HCT116 (cell line): ENCODE measurements at regions not wholly inside any gene's neighbourhood (a gene's known extent, or its start where the extent isn't known, plus 50 kb on each side); places are given as distances from the start of the nearest gene placed in this dataset.

Experiments used
- ATAC-seq: fragments of 200-7000 bp; cut with Tn5 transposase; 2 replicates; pipeline ENCODE4 v1.9.1; 2020; ENCODE audit warnings: mild to moderate bottlenecking, moderate library complexity
- BruUV-seq: library from RNA; stranded (reverse); fragments of 400-500 nt; replicated peaks from 2 replicates; lab custom pipeline; 2021; lab: Mats Ljungman, UMichigan
- CTCF ChIA-PET: fragments of 300-600 bp; sonication (Branson Sonifier 250); formaldehyde crosslinking; loops from one replicate; lab custom pipeline; 2021; ENCODE audit warnings: antibody characterized with exemption; lab: Charles Lee
- POLR2A ChIA-PET: fragments of 300-600, 350-600 bp; sonication (Branson Sonifier 250); formaldehyde crosslinking; loops from one replicate; lab custom pipeline; 2021; ENCODE audit warnings: antibody characterized with exemption; lab: Charles Lee
- RAD21 ChIA-PET, 2 experiments: fragments of 300-600 bp; sonication (Branson Sonifier 250); formaldehyde crosslinking; loops; one replicate each; lab custom pipeline; 2023; ENCODE audit warnings: low total read pairs in 2 of 2; ENCODE audit not compliant: uncharacterized antibody in 2 of 2, unreplicated experiment in 2 of 2, low non-redundant PET in 1 of 2; lab: Charles Lee
- DNase-seq: peaks from one replicate; pipeline ENCODE4 v3.0.0-alpha.2; 2010; ENCODE audit warnings: low read depth, low spot score
- H2AFZ ChIP-seq: fragments of 200-600 bp; shearing (Covaris generic), sonication (generic); 2 replicates; pipeline ENCODE4 v1.6.1; 2017; ENCODE audit warnings: low read depth, mixed run types, mixed read lengths, antibody characterized with exemption, low read length; ENCODE audit not compliant: poor library complexity, severe bottlenecking
- H3K27ac ChIP-seq: 2 replicates; pipeline ENCODE4 v1.5.1; 2012; ENCODE audit warnings: low read depth, low read length
- H3K27me3 ChIP-seq: fragments of 200-600 bp; sonication (generic); 2 replicates; pipeline ENCODE4 v1.6.1; 2016; ENCODE audit warnings: mixed run types, low read length, mixed read lengths; ENCODE audit not compliant: insufficient read depth
- H3K36me3 ChIP-seq, 2 experiments: fragments of 200-500 bp in 1 of 2; fragments of 200-600 bp in 1 of 2; sonication (Bioruptor generic) in 1 of 2; sonication (generic) in 1 of 2; 2 replicates each; pipeline versions ENCODE4 v1.5.1 to v1.6.1; 2014 to 2016; ENCODE audit warnings: low read length in 2 of 2, inconsistent platforms in 1 of 2, mixed read lengths in 1 of 2, mixed run types in 1 of 2; ENCODE audit not compliant: insufficient read depth in 2 of 2, control insufficient read depth in 1 of 2
- H3K4me1 ChIP-seq, 2 experiments: fragments of 200-600 bp in 1 of 2; sonication (generic) in 1 of 2; 2 replicates each; pipeline versions ENCODE4 v1.5.1 to v1.6.1; 2012 to 2017; ENCODE audit warnings: low read length in 2 of 2, inconsistent platforms in 1 of 2, mild to moderate bottlenecking in 1 of 2, mixed read lengths in 1 of 2, mixed run types in 1 of 2, moderate library complexity in 1 of 2; ENCODE audit not compliant: insufficient read depth in 2 of 2, control insufficient read depth in 1 of 2
- H3K4me2 ChIP-seq: fragments of 200-600 bp; sonication (generic); 2 replicates; pipeline ENCODE4 v1.6.1; 2017; ENCODE audit warnings: mixed run types, low read length, mixed read lengths
- H3K4me3 ChIP-seq, 2 experiments: fragments of 200-600 bp in 1 of 2; sonication (generic) in 1 of 2; replicated peaks in 1 of 2; 2 replicates each; pipeline ENCODE4 v1.5.1; 2011 to 2016; ENCODE audit warnings: low read length in 2 of 2, control low read depth in 1 of 2, low read depth in 1 of 2, mild to moderate bottlenecking in 1 of 2, mixed read lengths in 1 of 2, mixed run types in 1 of 2
- H3K79me2 ChIP-seq: fragments of 200-600 bp; sonication (generic); 2 replicates; pipeline ENCODE4 v1.6.1; 2017; ENCODE audit warnings: mild to moderate bottlenecking, mixed run types, low read length, moderate library complexity, mixed read lengths; ENCODE audit not compliant: insufficient read depth
- H3K9ac ChIP-seq: fragments of 200-600 bp; sonication (generic); 2 replicates; pipeline ENCODE4 v1.6.1; 2016; ENCODE audit warnings: low read length, mixed read lengths
- H3K9me2 ChIP-seq: fragments of 200-600 bp; sonication (generic), shearing (Covaris generic); 2 replicates; pipeline ENCODE4 v1.6.1; 2017; ENCODE audit warnings: mixed run types, mild to moderate bottlenecking, moderate library complexity; ENCODE audit not compliant: insufficient read depth
- H3K9me3 ChIP-seq, 2 experiments: fragments of 200-500 bp in 1 of 2; fragments of 200-600 bp in 1 of 2; sonication (Bioruptor generic) in 1 of 2; sonication (generic) in 1 of 2; 2 replicates each; pipeline ENCODE4 v1.6.1; 2014 to 2017; ENCODE audit warnings: low read length in 2 of 2, mixed read lengths in 2 of 2, inconsistent platforms in 1 of 2, low read depth in 1 of 2, mild to moderate bottlenecking in 1 of 2, mixed run types in 1 of 2, moderate library complexity in 1 of 2; ENCODE audit not compliant: control insufficient read depth in 1 of 2, insufficient read depth in 1 of 2
- H4K20me1 ChIP-seq: fragments of 200-600 bp; sonication (generic), shearing (Covaris generic); 2 replicates; pipeline ENCODE4 v1.6.1; 2017; ENCODE audit warnings: mixed run types, mild to moderate bottlenecking, moderate library complexity; ENCODE audit not compliant: insufficient read depth
- CBX3 ChIP-seq: IDR thresholded peaks from 2 replicates; pipeline ENCODE4 v1.6.1; 2012; ENCODE audit warnings: low read depth
- CEBPB ChIP-seq: IDR thresholded peaks from 2 replicates; pipeline ENCODE4 v1.6.1; 2012; ENCODE audit warnings: low read depth
- ELF1 ChIP-seq: IDR thresholded peaks from 2 replicates; pipeline ENCODE4 v1.6.1; 2012; ENCODE audit warnings: low read depth, borderline replicate concordance
- EZH2 ChIP-seq: fragments of 200-600 bp; sonication (generic); IDR thresholded peaks from 2 replicates; pipeline ENCODE4 v1.6.1; 2017; ENCODE audit warnings: antibody characterized with exemption, mixed run types
- EZH2phosphoT487 ChIP-seq: fragments of 200-600 bp; IDR thresholded peaks from 2 replicates; pipeline ENCODE4 v1.6.1; 2018; ENCODE audit warnings: antibody characterized with exemption, borderline replicate concordance
- FOSL1 ChIP-seq: IDR thresholded peaks from 2 replicates; pipeline ENCODE4 v1.6.1; 2012; ENCODE audit warnings: low read depth
- JUND ChIP-seq: IDR thresholded peaks from 2 replicates; pipeline ENCODE4 v1.6.1; 2012
- POLR2A ChIP-seq: IDR thresholded peaks from 2 replicates; pipeline ENCODE4 v1.7.0; 2011; ENCODE audit warnings: borderline replicate concordance; ENCODE audit not compliant: insufficient read depth, insufficient read length; ENCODE audit errors: extremely low read depth
- SIN3A ChIP-seq: IDR thresholded peaks from 2 replicates; pipeline ENCODE4 v1.6.1; 2012; ENCODE audit warnings: low read depth
- SRF ChIP-seq: IDR thresholded peaks from 2 replicates; pipeline ENCODE4 v1.6.1; 2012; ENCODE audit warnings: low read depth
- TCF7L2 ChIP-seq: IDR thresholded peaks from 2 replicates; pipeline ENCODE4 v1.7.0; 2011; ENCODE audit warnings: borderline replicate concordance, inconsistent platforms; ENCODE audit not compliant: insufficient read depth, insufficient read length; ENCODE audit errors: extremely low read depth
- YY1 ChIP-seq: IDR thresholded peaks from 2 replicates; pipeline ENCODE4 v1.6.1; 2011; ENCODE audit warnings: low read length, low read depth, moderate library complexity, mild to moderate bottlenecking; ENCODE audit not compliant: insufficient replicate concordance; ENCODE audit errors: extremely low read depth
- ZFX ChIP-seq: fragments of 450-650 bp; IDR thresholded peaks from 2 replicates; pipeline ENCODE4 v1.6.1; 2017
- ZNF274 ChIP-seq: fragments of 200-500 bp; sonication (Bioruptor generic); IDR thresholded peaks from 2 replicates; pipeline ENCODE4 v1.6.1; 2014; ENCODE audit warnings: mild to moderate bottlenecking, low read depth, low read length, inconsistent platforms
- intact Hi-C: fragments of 100-400 bp; cut with micrococcal nuclease; formaldehyde crosslinking; loops from 2 replicates; pipeline ENCODE4 v1.10.0; 2022
- TF ChIP-seq, protein P1 (sequence below): IDR thresholded peaks from 2 replicates; pipeline ENCODE4 v1.6.1; 2011; ENCODE audit warnings: mild to moderate bottlenecking, low read length, moderate library complexity; ENCODE audit not compliant: insufficient replicate concordance; ENCODE audit errors: extremely low read depth
- TF ChIP-seq, protein P2 (sequence below): IDR thresholded peaks from 2 replicates; pipeline ENCODE4 v1.6.1; 2012
- TF ChIP-seq, protein P3 (sequence below), 3 experiments: fragments of 200-600 bp in 1 of 3; sonication (generic) in 1 of 3; IDR thresholded peaks in 2 of 3; conservative IDR thresholded peaks in 1 of 3; 2 replicates each; pipeline ENCODE4 v1.5.1; 2012 to 2017; ENCODE audit warnings: low read depth in 2 of 3, low read length in 2 of 3, antibody characterized with exemption in 1 of 3, borderline replicate concordance in 1 of 3, control low read depth in 1 of 3, mild to moderate bottlenecking in 1 of 3, mixed read lengths in 1 of 3, mixed run types in 1 of 3, moderate library complexity in 1 of 3; ENCODE audit not compliant: insufficient read depth in 1 of 3
- TF ChIP-seq, protein P4 (sequence below): IDR thresholded peaks from 2 replicates; pipeline ENCODE4 v1.6.1; 2012

DNA sequence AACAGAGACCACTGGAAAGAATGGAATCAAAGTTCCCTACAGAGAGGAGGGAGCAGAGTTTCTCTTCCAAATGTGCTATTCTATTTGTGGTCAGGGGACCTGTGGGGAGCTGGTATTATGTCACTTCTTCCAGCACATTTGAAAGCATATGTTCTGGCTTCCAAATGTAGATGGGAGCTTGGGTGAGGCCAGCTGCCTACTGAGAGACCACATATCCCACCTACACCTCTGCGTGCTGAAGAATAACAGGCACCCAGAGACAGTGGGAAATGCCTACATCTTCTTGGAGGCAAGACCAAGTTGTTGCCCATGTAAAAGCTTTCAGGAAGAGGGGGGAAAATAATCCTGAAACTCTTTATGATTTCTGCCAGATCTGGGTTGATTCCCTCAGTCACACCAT, 286.8 kb upstream of the UMPS start:
- no TSS peak for BruUV-seq
- POLR2A ChIA-PET: no interaction called here
- TF ChIP-seq, protein P1, sequence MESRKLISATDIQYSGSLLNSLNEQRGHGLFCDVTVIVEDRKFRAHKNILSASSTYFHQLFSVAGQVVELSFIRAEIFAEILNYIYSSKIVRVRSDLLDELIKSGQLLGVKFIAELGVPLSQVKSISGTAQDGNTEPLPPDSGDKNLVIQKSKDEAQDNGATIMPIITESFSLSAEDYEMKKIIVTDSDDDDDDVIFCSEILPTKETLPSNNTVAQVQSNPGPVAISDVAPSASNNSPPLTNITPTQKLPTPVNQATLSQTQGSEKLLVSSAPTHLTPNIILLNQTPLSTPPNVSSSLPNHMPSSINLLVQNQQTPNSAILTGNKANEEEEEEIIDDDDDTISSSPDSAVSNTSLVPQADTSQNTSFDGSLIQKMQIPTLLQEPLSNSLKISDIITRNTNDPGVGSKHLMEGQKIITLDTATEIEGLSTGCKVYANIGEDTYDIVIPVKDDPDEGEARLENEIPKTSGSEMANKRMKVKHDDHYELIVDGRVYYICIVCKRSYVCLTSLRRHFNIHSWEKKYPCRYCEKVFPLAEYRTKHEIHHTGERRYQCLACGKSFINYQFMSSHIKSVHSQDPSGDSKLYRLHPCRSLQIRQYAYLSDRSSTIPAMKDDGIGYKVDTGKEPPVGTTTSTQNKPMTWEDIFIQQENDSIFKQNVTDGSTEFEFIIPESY: no peak
- TF ChIP-seq EZH2phosphoT487 (no peak), JUND (no peak), FOSL1 (no peak), ZFX (no peak), CBX3 (no peak)
- TF ChIP-seq, protein P2, sequence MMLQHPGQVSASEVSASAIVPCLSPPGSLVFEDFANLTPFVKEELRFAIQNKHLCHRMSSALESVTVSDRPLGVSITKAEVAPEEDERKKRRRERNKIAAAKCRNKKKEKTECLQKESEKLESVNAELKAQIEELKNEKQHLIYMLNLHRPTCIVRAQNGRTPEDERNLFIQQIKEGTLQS: no peak
- ATAC-seq (no peak), DNase-seq (no peak)
- H3K27ac ChIP-seq: no peak overlapping the region
- no peak overlapping the region for H3K4me2 ChIP-seq
- no peak overlapping the region for H3K9ac ChIP-seq
- H3K79me2 ChIP-seq: no peaks in the 10 kb centered on the region
- H4K20me1 ChIP-seq: no peaks in the 10 kb centered on the region
- H3K4me3 ChIP-seq: no peak overlapping the region
- CTCF ChIA-PET: no interaction called here
- no peaks in the 10 kb centered on the region for H3K36me3 ChIP-seq
- no peaks in the 10 kb centered on the region for H3K4me1 ChIP-seq
- no peaks in the 10 kb centered on the region for H3K9me2 ChIP-seq
- H3K9me3 ChIP-seq: no peaks in the 10 kb centered on the region
- H2AFZ ChIP-seq: no peak overlapping the region
- peaks cover 53% of the 10 kb centered on the region for H3K27me3 ChIP-seq
- RAD21 ChIA-PET: no interaction called here
- intact Hi-C loops: no loop called here

DNA sequence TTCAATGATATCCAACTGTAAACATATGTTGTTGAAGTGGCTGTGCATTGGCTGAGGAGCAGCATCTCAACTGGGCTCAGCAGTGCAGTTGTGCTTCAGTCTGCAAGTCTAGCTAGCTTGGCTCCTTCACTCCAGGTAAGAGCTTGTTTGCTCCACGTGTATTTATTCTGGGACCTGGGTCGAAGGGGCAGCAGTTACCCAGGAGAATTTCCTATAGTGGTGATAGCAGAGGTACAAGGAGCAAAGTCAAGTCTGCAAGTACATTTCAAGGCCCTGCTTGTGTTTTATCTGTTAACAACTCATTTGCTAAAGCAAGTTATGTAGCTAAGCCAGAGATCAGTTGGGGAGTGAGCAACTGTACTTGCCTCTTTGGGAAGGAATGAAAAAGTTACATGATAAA, 286.2 kb upstream of the UMPS start:
- intact Hi-C loops: no loop called here
- ATAC-seq: no peak

More for the DNA sequence above, 286.2 kb upstream of the UMPS start:
- no peak for DNase-seq
- ChIA-PET RAD21 (no interaction called here), POLR2A (no interaction called here)
- no peak overlapping the region for H3K4me3 ChIP-seq
- H3K27ac ChIP-seq: no peak overlapping the region
- no peak overlapping the region for H3K4me2 ChIP-seq
- no peaks in the 10 kb centered on the region for H4K20me1 ChIP-seq
- H3K79me2 ChIP-seq: no peaks in the 10 kb centered on the region
- H3K9ac ChIP-seq: no peak overlapping the region
- peaks cover 56% of the 10 kb centered on the region for H3K27me3 ChIP-seq
- H3K36me3 ChIP-seq: no peaks in the 10 kb centered on the region
- H2AFZ ChIP-seq: no peak overlapping the region
- BruUV-seq: no TSS peak
- no peaks in the 10 kb centered on the region for H3K9me3 ChIP-seq
- TF ChIP-seq ZFX: no peak
- TF ChIP-seq, protein P3, sequence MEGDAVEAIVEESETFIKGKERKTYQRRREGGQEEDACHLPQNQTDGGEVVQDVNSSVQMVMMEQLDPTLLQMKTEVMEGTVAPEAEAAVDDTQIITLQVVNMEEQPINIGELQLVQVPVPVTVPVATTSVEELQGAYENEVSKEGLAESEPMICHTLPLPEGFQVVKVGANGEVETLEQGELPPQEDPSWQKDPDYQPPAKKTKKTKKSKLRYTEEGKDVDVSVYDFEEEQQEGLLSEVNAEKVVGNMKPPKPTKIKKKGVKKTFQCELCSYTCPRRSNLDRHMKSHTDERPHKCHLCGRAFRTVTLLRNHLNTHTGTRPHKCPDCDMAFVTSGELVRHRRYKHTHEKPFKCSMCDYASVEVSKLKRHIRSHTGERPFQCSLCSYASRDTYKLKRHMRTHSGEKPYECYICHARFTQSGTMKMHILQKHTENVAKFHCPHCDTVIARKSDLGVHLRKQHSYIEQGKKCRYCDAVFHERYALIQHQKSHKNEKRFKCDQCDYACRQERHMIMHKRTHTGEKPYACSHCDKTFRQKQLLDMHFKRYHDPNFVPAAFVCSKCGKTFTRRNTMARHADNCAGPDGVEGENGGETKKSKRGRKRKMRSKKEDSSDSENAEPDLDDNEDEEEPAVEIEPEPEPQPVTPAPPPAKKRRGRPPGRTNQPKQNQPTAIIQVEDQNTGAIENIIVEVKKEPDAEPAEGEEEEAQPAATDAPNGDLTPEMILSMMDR (IDR thresholded peaks at IDR 0.05 in 2 of 3, conservative IDR thresholded peaks at IDR 0.05 in 1 of 3; ENCODE audit: borderline replicate concordance in 1 of 3, insufficient read depth in 1 of 3, low read depth in 2 of 3, low read length in 2 of 3): no peak
- TF ChIP-seq, protein P4, sequence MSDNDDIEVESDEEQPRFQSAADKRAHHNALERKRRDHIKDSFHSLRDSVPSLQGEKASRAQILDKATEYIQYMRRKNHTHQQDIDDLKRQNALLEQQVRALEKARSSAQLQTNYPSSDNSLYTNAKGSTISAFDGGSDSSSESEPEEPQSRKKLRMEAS: no peak
- no peak for TF ChIP-seq POLR2A
- no peak for TF ChIP-seq CEBPB
- no peak for TF ChIP-seq ZNF274
- TF ChIP-seq, protein P2: no peak
- no peak for TF ChIP-seq FOSL1
- no peak for TF ChIP-seq SIN3A
- no peak for TF ChIP-seq ELF1
- no peak for TF ChIP-seq EZH2
- TF ChIP-seq TCF7L2: no peak
- TF ChIP-seq YY1: no peak
- no peak for TF ChIP-seq SRF
- TF ChIP-seq, all 23 proteins: peak for 0
- Histone ChIP-seq H3K4me1 (no peaks in the 10 kb centered on the region), H3K9me2 (no peaks in the 10 kb centered on the region)
- CTCF ChIA-PET: no interaction called here
